ENCODE measurements at regions not wholly inside any gene's neighbourhood (a gene's known extent, or its start where the extent isn't known, plus 50 kb on each side); places are given as distances from the start of the nearest gene placed in this dataset.

DNA sequence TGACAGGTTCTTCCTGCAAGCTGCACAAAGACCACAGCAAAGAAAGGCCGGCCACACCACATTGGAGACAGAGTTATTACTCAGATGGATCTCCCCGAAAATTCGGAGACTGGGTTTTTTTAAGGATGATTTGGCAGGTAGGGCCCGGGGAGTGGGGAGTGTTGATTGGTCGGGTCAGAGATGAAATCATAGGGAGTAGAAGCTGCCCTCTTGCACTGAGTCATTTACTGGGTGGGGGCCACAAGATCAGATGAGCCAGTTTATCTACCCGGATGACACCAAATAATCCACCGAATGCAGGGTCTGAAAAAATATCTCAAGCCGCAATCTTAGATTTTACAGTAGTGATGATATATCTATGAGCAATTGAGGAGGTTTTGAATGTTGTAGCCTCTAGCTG is 401.8 kb upstream of the FAT3 start:
- TF ChIP-seq POLR2A (IDR thresholded peaks at IDR 0.05): no peak
- TF ChIP-seq, protein P1, sequence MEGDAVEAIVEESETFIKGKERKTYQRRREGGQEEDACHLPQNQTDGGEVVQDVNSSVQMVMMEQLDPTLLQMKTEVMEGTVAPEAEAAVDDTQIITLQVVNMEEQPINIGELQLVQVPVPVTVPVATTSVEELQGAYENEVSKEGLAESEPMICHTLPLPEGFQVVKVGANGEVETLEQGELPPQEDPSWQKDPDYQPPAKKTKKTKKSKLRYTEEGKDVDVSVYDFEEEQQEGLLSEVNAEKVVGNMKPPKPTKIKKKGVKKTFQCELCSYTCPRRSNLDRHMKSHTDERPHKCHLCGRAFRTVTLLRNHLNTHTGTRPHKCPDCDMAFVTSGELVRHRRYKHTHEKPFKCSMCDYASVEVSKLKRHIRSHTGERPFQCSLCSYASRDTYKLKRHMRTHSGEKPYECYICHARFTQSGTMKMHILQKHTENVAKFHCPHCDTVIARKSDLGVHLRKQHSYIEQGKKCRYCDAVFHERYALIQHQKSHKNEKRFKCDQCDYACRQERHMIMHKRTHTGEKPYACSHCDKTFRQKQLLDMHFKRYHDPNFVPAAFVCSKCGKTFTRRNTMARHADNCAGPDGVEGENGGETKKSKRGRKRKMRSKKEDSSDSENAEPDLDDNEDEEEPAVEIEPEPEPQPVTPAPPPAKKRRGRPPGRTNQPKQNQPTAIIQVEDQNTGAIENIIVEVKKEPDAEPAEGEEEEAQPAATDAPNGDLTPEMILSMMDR (IDR thresholded peaks at IDR 0.05 in 4 of 5, conservative IDR thresholded peaks at IDR 0.05 in 1 of 5): no peak
